Liver (tissue), 8 donors: ENCODE measurements at regions not wholly inside any gene's neighbourhood (a gene's known extent, or its start where the extent isn't known, plus 50 kb on each side); places are given as distances from the start of the nearest gene placed in this dataset.

Source experiments
- DNase-seq: peaks from one replicate; pipeline ENCODE4 v3.0.0-alpha.2; 2017; ENCODE audit warnings: low spot score
- H3K27ac ChIP-seq, 2 donors: one replicate each; pipeline ENCODE4 v1.7.0; 2013; ENCODE audit warnings: inconsistent platforms in 2 of 2, low read length in 2 of 2, control low read depth in 1 of 2, low read depth in 1 of 2, mild to moderate bottlenecking in 1 of 2
- H3K27me3 ChIP-seq, 4 donors: one replicate each; pipeline versions ENCODE4 v1.6.1 to v1.7.0; 2013; ENCODE audit warnings: low read length in 3 of 4, inconsistent platforms in 1 of 4, mild to moderate bottlenecking in 1 of 4, moderate library complexity in 1 of 4; ENCODE audit not compliant: control insufficient read depth in 4 of 4, insufficient read depth in 4 of 4
- H3K36me3 ChIP-seq, 4 donors: one replicate each; pipeline versions ENCODE4 v1.6.1 to v1.7.0; 2013; ENCODE audit warnings: low read length in 3 of 4, mild to moderate bottlenecking in 3 of 4, low read depth in 1 of 4, moderate library complexity in 1 of 4; ENCODE audit not compliant: control insufficient read depth in 4 of 4, insufficient read depth in 3 of 4
- H3K4me1 ChIP-seq, 4 donors: one replicate each; pipeline versions ENCODE4 v1.6.1 to v1.7.0; 2013; ENCODE audit warnings: low read length in 3 of 4, mild to moderate bottlenecking in 3 of 4, moderate library complexity in 1 of 4; ENCODE audit not compliant: control insufficient read depth in 4 of 4, insufficient read depth in 4 of 4
- H3K4me3 ChIP-seq, 3 donors: one replicate each; pipeline versions ENCODE4 v1.6.1 to v1.7.0; 2013; ENCODE audit warnings: low read length in 3 of 3, control low read depth in 1 of 3, low read depth in 1 of 3, mild to moderate bottlenecking in 1 of 3
- H3K9ac ChIP-seq, 2 donors: one replicate each; pipeline ENCODE4 v1.7.0; 2013; ENCODE audit warnings: low read length in 2 of 2, mild to moderate bottlenecking in 2 of 2, moderate library complexity in 2 of 2, control low read depth in 1 of 2, low read depth in 1 of 2
- H3K9me3 ChIP-seq, 4 donors: one replicate each; pipeline versions ENCODE4 v1.6.1 to v1.7.0; 2013; ENCODE audit warnings: low read length in 3 of 4; ENCODE audit not compliant: control insufficient read depth in 4 of 4
- EGR1 ChIP-seq, 2 donors: IDR thresholded peaks; 2 replicates each; pipeline ENCODE4 v1.6.1; 2016 to 2018; ENCODE audit warnings: antibody characterized with exemption in 2 of 2, low read depth in 2 of 2
- FOXA1 ChIP-seq: IDR thresholded peaks from 2 replicates; pipeline ENCODE4 v1.6.1; 2016; ENCODE audit warnings: antibody characterized with exemption
- FOXA2 ChIP-seq: IDR thresholded peaks from 2 replicates; pipeline ENCODE4 v1.6.1; 2016; ENCODE audit warnings: antibody characterized with exemption
- GABPA ChIP-seq, 2 donors: IDR thresholded peaks in 1 of 2; conservative IDR thresholded peaks in 1 of 2; 2 replicates each; pipeline ENCODE4 v1.6.1; 2016; ENCODE audit warnings: antibody characterized with exemption in 2 of 2, mild to moderate bottlenecking in 1 of 2, moderate library complexity in 1 of 2
- HNF4A ChIP-seq, 2 donors: conservative IDR thresholded peaks; 2 replicates each; pipeline ENCODE4 v1.6.1; 2016; ENCODE audit warnings: antibody characterized with exemption in 2 of 2, mild to moderate bottlenecking in 2 of 2
- HNF4G ChIP-seq: IDR thresholded peaks from 2 replicates; pipeline ENCODE4 v1.6.1; 2016; ENCODE audit warnings: antibody characterized with exemption
- JUND ChIP-seq, 2 donors: IDR thresholded peaks; 2 replicates each; pipeline ENCODE4 v1.6.1; 2016; ENCODE audit warnings: antibody characterized with exemption in 2 of 2
- NR2F2 ChIP-seq: IDR thresholded peaks from 2 replicates; pipeline ENCODE4 v1.6.1; 2016; ENCODE audit warnings: antibody characterized with exemption
- RAD21 ChIP-seq, 2 donors: IDR thresholded peaks; 2 replicates each; pipeline ENCODE4 v1.6.1; 2016; ENCODE audit warnings: antibody characterized with exemption in 2 of 2, mild to moderate bottlenecking in 2 of 2
- RXRA ChIP-seq, 2 donors: IDR thresholded peaks; 2 replicates each; pipeline ENCODE4 v1.6.1; 2017 to 2018; ENCODE audit warnings: antibody characterized with exemption in 2 of 2, mild to moderate bottlenecking in 1 of 2
- SP1 ChIP-seq: IDR thresholded peaks from 2 replicates; pipeline ENCODE4 v1.6.1; 2018; ENCODE audit warnings: antibody characterized with exemption, mild to moderate bottlenecking
- TAF1 ChIP-seq: conservative IDR thresholded peaks from 2 replicates; pipeline ENCODE4 v1.6.1; 2016; ENCODE audit warnings: antibody characterized with exemption, mild to moderate bottlenecking
- YY1 ChIP-seq: IDR thresholded peaks from 2 replicates; pipeline ENCODE4 v1.6.1; 2016; ENCODE audit warnings: antibody characterized with exemption, mild to moderate bottlenecking
- WGBS: extraction: QIAGEN DNeasy Blood & Tissue Kit; methylation state at CpG from one replicate; pipeline ENCODE4 v1.1.7; 2013; 5-methylcytosine and 5-hydroxymethylcytosine counted together
- TF ChIP-seq, protein P1 (sequence below): IDR thresholded peaks from 2 replicates; pipeline ENCODE4 v1.6.1; 2016; ENCODE audit warnings: antibody characterized with exemption, mild to moderate bottlenecking
- TF ChIP-seq, protein P2 (sequence below): IDR thresholded peaks from 2 replicates; pipeline ENCODE4 v1.6.1; 2016; ENCODE audit warnings: antibody characterized with exemption
- TF ChIP-seq, protein P3 (sequence below): IDR thresholded peaks from 2 replicates; pipeline ENCODE4 v1.6.1; 2016; ENCODE audit warnings: antibody characterized with exemption
- TF ChIP-seq, protein P4 (sequence below): IDR thresholded peaks from 2 replicates; pipeline ENCODE4 v1.6.1; 2016; ENCODE audit warnings: antibody characterized with exemption
- TF ChIP-seq, protein P5 (sequence below): fragments of 150-350 bp; IDR thresholded peaks from 2 replicates; pipeline ENCODE4 v1.5.1; 2017; ENCODE audit warnings: improper control_type of control experiment, low read depth, low read length; ENCODE audit not compliant: missing input control
- donor health status: healthy.
- donor health status: healthy.
- donor health status: healthy.
- donor health status: healthy.
- donor health status: healthy.

DNA sequence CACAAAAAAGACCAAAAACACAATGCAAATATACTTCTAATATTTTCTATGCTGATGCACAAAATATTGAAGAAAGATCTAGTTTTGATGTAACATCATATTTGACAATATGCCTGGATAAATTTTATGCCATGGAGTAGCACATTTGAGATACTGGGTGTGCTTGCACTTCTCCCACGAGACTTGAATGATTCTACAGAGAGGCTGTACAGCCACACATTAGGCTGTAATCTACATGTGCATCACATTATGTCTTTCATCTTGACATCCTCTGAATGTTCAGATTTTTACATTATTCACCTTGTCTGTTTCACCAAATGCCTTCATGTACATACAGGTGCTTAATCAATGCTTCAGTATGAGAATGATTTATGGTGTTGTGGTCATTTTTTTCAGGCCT lies 756.4 kb upstream of the CDH7 start:
- Histone ChIP-seq H3K4me3 (no peak overlapping the region), H3K9ac (no peak overlapping the region), H3K36me3 (no peaks in the 10 kb centered on the region), H3K27ac (no peak overlapping the region), H3K27me3 (no peaks in the 10 kb centered on the region), H3K9me3 (no peaks in the 10 kb centered on the region), H3K4me1 (no peaks in the 10 kb centered on the region)
- no peak for DNase-seq
- WGBS, result 83% methylated on average over 1 of the region's 1 CpG
- no peak for TF ChIP-seq TAF1
- TF ChIP-seq RAD21 (IDR thresholded peaks at IDR 0.05), result no peak
- no peak for TF ChIP-seq FOXA2
- no peak for TF ChIP-seq FOXA1
- TF ChIP-seq JUND (IDR thresholded peaks at IDR 0.05), result no peak
- TF ChIP-seq, protein P1, sequence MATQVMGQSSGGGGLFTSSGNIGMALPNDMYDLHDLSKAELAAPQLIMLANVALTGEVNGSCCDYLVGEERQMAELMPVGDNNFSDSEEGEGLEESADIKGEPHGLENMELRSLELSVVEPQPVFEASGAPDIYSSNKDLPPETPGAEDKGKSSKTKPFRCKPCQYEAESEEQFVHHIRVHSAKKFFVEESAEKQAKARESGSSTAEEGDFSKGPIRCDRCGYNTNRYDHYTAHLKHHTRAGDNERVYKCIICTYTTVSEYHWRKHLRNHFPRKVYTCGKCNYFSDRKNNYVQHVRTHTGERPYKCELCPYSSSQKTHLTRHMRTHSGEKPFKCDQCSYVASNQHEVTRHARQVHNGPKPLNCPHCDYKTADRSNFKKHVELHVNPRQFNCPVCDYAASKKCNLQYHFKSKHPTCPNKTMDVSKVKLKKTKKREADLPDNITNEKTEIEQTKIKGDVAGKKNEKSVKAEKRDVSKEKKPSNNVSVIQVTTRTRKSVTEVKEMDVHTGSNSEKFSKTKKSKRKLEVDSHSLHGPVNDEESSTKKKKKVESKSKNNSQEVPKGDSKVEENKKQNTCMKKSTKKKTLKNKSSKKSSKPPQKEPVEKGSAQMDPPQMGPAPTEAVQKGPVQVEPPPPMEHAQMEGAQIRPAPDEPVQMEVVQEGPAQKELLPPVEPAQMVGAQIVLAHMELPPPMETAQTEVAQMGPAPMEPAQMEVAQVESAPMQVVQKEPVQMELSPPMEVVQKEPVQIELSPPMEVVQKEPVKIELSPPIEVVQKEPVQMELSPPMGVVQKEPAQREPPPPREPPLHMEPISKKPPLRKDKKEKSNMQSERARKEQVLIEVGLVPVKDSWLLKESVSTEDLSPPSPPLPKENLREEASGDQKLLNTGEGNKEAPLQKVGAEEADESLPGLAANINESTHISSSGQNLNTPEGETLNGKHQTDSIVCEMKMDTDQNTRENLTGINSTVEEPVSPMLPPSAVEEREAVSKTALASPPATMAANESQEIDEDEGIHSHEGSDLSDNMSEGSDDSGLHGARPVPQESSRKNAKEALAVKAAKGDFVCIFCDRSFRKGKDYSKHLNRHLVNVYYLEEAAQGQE, result no peak
- no peak for TF ChIP-seq HNF4A (conservative IDR thresholded peaks at IDR 0.05)
- TF ChIP-seq, protein P2, sequence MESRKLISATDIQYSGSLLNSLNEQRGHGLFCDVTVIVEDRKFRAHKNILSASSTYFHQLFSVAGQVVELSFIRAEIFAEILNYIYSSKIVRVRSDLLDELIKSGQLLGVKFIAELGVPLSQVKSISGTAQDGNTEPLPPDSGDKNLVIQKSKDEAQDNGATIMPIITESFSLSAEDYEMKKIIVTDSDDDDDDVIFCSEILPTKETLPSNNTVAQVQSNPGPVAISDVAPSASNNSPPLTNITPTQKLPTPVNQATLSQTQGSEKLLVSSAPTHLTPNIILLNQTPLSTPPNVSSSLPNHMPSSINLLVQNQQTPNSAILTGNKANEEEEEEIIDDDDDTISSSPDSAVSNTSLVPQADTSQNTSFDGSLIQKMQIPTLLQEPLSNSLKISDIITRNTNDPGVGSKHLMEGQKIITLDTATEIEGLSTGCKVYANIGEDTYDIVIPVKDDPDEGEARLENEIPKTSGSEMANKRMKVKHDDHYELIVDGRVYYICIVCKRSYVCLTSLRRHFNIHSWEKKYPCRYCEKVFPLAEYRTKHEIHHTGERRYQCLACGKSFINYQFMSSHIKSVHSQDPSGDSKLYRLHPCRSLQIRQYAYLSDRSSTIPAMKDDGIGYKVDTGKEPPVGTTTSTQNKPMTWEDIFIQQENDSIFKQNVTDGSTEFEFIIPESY, result no peak
- TF ChIP-seq, protein P3, sequence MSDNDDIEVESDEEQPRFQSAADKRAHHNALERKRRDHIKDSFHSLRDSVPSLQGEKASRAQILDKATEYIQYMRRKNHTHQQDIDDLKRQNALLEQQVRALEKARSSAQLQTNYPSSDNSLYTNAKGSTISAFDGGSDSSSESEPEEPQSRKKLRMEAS, result no peak
- no peak for TF ChIP-seq GABPA (IDR thresholded peaks at IDR 0.05 in 1 of 2, conservative IDR thresholded peaks at IDR 0.05 in 1 of 2)
- TF ChIP-seq, protein P4, sequence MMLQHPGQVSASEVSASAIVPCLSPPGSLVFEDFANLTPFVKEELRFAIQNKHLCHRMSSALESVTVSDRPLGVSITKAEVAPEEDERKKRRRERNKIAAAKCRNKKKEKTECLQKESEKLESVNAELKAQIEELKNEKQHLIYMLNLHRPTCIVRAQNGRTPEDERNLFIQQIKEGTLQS, result no peak
- no peak for TF ChIP-seq HNF4G
- no peak for TF ChIP-seq EGR1 (IDR thresholded peaks at IDR 0.05; ENCODE audit: low read depth in 2 of 2)
- TF ChIP-seq RXRA (IDR thresholded peaks at IDR 0.05), result no peak
- no peak for TF ChIP-seq YY1
- no peak for TF ChIP-seq SP1
- TF ChIP-seq NR2F2, result no peak
- TF ChIP-seq, protein P5, sequence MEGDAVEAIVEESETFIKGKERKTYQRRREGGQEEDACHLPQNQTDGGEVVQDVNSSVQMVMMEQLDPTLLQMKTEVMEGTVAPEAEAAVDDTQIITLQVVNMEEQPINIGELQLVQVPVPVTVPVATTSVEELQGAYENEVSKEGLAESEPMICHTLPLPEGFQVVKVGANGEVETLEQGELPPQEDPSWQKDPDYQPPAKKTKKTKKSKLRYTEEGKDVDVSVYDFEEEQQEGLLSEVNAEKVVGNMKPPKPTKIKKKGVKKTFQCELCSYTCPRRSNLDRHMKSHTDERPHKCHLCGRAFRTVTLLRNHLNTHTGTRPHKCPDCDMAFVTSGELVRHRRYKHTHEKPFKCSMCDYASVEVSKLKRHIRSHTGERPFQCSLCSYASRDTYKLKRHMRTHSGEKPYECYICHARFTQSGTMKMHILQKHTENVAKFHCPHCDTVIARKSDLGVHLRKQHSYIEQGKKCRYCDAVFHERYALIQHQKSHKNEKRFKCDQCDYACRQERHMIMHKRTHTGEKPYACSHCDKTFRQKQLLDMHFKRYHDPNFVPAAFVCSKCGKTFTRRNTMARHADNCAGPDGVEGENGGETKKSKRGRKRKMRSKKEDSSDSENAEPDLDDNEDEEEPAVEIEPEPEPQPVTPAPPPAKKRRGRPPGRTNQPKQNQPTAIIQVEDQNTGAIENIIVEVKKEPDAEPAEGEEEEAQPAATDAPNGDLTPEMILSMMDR, result no peak

DNA sequence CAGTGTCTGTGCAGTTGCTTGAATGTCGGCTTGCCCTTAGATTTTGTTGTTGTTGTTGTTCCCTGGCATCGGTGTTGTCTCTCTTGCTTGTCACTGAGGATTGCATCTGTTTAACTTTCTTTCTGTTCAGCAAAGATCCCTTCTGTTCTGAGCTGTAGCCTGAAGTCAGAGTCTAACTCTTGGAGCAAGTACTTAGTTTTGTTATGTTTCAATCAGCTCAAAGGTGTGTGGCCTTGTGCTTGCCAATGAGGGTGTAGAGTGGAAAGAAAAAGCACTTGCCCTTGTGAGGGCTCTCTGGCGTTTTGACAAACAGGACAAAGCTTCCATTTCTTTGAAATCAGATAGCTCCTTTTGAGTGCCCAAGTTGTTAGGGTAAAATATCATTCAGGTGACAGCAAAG lies 757.1 kb upstream of the CDH7 start:
- H3K9me3 ChIP-seq, result no peaks in the 10 kb centered on the region
- no peak overlapping the region for H3K4me3 ChIP-seq
- H3K4me1 ChIP-seq, result no peaks in the 10 kb centered on the region
- no peaks in the 10 kb centered on the region for H3K27me3 ChIP-seq
- H3K27ac ChIP-seq, result no peak overlapping the region
- no peak overlapping the region for H3K9ac ChIP-seq
- no peak for TF ChIP-seq GABPA (IDR thresholded peaks at IDR 0.05 in 1 of 2, conservative IDR thresholded peaks at IDR 0.05 in 1 of 2)
- no peak for TF ChIP-seq JUND (IDR thresholded peaks at IDR 0.05)
- no peaks in the 10 kb centered on the region for H3K36me3 ChIP-seq
- DNase-seq, result no peak
- 53% methylated on average over 3 of the region's 3 CpGs for WGBS
